ENCODE measurements at regions not wholly inside any gene's neighbourhood (a gene's known extent, or its start where the extent isn't known, plus 50 kb on each side); places are given as distances from the start of the nearest gene placed in this dataset.

DNA sequence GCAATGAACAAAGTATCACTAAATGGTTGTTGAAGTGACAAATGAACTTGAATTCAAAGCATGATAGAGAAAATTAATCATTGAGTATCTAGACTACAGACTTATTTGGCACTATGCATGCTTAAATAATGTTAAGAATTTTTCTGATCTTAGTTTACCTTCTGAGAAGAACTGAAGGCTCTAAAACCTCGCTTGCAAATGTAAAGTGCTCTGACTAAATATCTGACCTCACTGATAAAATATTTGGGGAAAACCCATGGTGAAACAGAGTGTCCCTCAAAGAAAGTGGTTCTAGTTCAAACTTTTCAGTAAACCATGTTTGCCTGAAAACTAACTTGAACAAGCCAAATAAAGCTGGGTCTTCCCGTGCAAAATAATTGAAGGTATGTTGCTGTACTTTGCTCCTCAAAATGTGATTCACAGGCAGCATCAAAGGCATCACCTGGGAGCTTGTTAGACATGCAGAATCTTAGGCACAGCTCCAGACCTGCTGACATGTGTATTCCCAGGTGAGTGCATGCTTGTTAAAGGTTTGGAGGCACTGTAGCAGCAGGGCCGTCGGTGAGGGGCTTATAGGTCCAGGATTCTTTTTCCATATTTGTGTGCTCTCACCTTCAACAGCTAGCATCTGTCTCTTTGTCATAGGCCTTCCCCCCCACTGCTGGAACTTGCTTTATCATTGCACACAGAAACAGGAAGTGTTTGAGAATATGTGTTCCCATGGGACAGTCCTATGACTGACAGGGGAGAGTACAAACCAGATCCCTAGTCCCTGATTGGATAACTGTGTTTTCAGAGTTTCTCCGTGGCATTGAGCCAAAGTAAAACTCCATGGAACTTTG lies 524.2 kb upstream of the LMCD1 start:
- H3K9me3 ChIP-seq (replicated peaks; ENCODE audit: control insufficient read depth, insufficient read depth, low read length), result no peaks in the 10 kb centered on the region
- H4K20me1 ChIP-seq (replicated peaks; ENCODE audit: control insufficient read depth, extremely low read depth, insufficient read depth, low read length), result no peaks in the 10 kb centered on the region
- intact Hi-C loops (cut with micrococcal nuclease) (no loop called here), dilution Hi-C loops (cut with MboI; ENCODE audit: extremely low pct_ligation_motif_present, low sequenced_read_pairs) (no loop called here)
- FAIRE-seq, result no peak
- no peaks in the 10 kb centered on the region for H3K27me3 ChIP-seq (ENCODE audit: control insufficient read depth in 2 of 2, insufficient read depth in 2 of 2, low read length in 2 of 2)
- no TSS peak for BruUV-seq (replicated peaks)
- H3K79me2 ChIP-seq (ENCODE audit: control insufficient read depth, insufficient read depth, low read length), result no peaks in the 10 kb centered on the region
- H3K27ac ChIP-seq (ENCODE audit: insufficient read depth, low read depth, low read length), result no peak overlapping the region
- no peak overlapping the region for H3K4me3 ChIP-seq (replicated peaks in 1 of 3; ENCODE audit: insufficient read depth in 1 of 3, low read depth in 1 of 3, low read length in 3 of 3)
- ChIA-PET CTCF (no interaction called here), POLR2A (no interaction called here)
- no peaks in the 10 kb centered on the region for H3K9me1 ChIP-seq (replicated peaks; ENCODE audit: control insufficient read depth, extremely low read depth, insufficient read depth, low read length)
- H3K36me3 ChIP-seq (ENCODE audit: control insufficient read depth in 2 of 2, extremely low read depth in 1 of 2, insufficient read depth in 2 of 2, low read length in 2 of 2), result no peaks in the 10 kb centered on the region
- no peak for DNase-seq (ENCODE audit: low read depth, low spot score)
- H2AFZ ChIP-seq (ENCODE audit: low read depth, low read length), result no peak overlapping the region
- H3K9ac ChIP-seq (replicated peaks; ENCODE audit: extremely low read depth, insufficient read depth, low read length), result no peak overlapping the region
- H3K4me2 ChIP-seq (ENCODE audit: insufficient read depth, low read length), result no peak overlapping the region
- TF ChIP-seq POLR2AphosphoS5 (IDR thresholded peaks at IDR 0.05; ENCODE audit: insufficient read depth, low read depth, low read length) (no peak), MYC (IDR thresholded peaks at IDR 0.05; ENCODE audit: low read depth, low read length) (no peak), JUN (IDR thresholded peaks at IDR 0.05; ENCODE audit: borderline replicate concordance, insufficient read depth, insufficient read length, low read depth) (no peak), FOS (IDR thresholded peaks at IDR 0.05; ENCODE audit: borderline replicate concordance, insufficient read depth, low read length) (no peak), POLR2A (IDR thresholded peaks at IDR 0.05; ENCODE audit: low read depth, low read length) (no peak), EZH2 (IDR thresholded peaks at IDR 0.05; ENCODE audit: borderline replicate concordance, low read depth, low read length, severe bottlenecking) (no peak), GATA2 (IDR thresholded peaks at IDR 0.05; ENCODE audit: insufficient read depth, insufficient read length, low read depth, low read length) (no peak)
- TF ChIP-seq, protein P1, sequence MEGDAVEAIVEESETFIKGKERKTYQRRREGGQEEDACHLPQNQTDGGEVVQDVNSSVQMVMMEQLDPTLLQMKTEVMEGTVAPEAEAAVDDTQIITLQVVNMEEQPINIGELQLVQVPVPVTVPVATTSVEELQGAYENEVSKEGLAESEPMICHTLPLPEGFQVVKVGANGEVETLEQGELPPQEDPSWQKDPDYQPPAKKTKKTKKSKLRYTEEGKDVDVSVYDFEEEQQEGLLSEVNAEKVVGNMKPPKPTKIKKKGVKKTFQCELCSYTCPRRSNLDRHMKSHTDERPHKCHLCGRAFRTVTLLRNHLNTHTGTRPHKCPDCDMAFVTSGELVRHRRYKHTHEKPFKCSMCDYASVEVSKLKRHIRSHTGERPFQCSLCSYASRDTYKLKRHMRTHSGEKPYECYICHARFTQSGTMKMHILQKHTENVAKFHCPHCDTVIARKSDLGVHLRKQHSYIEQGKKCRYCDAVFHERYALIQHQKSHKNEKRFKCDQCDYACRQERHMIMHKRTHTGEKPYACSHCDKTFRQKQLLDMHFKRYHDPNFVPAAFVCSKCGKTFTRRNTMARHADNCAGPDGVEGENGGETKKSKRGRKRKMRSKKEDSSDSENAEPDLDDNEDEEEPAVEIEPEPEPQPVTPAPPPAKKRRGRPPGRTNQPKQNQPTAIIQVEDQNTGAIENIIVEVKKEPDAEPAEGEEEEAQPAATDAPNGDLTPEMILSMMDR (IDR thresholded peaks at IDR 0.05; ENCODE audit: extremely low read depth in 1 of 2, insufficient read depth in 1 of 2, low read depth in 1 of 2, low read length in 2 of 2), result no peak
- TF ChIP-seq, protein P2, sequence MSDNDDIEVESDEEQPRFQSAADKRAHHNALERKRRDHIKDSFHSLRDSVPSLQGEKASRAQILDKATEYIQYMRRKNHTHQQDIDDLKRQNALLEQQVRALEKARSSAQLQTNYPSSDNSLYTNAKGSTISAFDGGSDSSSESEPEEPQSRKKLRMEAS (IDR thresholded peaks at IDR 0.05; ENCODE audit: insufficient read depth, insufficient read length), result no peak
- no peaks in the 10 kb centered on the region for H3K4me1 ChIP-seq (ENCODE audit: control insufficient read depth, extremely low read depth, insufficient read depth, low read length)

All from endothelial cell of umbilical vein (primary cell).